ENCODE measurements at regions not wholly inside any gene's neighbourhood (a gene's known extent, or its start where the extent isn't known, plus 50 kb on each side); places are given as distances from the start of the nearest gene placed in this dataset.

- Mint-ChIP-seq H3K27me3 (peaks cover 2% of the 10 kb centered on the region), H3K4me3 (ENCODE audit: low read depth) (no peak overlapping the region), H3K9me3 (ENCODE audit: low read depth) (no peaks in the 10 kb centered on the region), H3K4me1 (ENCODE audit: low read depth) (no peaks in the 10 kb centered on the region), H3K27ac (no peak overlapping the region), H3K36me3 (ENCODE audit: insufficient read depth) (no peaks in the 10 kb centered on the region)
- no peak for TF ChIP-seq CTCF (IDR thresholded peaks at IDR 0.05; ENCODE audit: unreplicated experiment)
- no peak for DNase-seq (ENCODE audit: low spot score, unreplicated experiment)
Measured at GRCh38 chr11:81487109-81487508, 1246.6 kb downstream of the FAM181B start.

- no peak for DNase-seq (ENCODE audit: low spot score, unreplicated experiment)
- Mint-ChIP-seq H3K36me3 (ENCODE audit: insufficient read depth) (no peaks in the 10 kb centered on the region), H3K27ac (no peak overlapping the region), H3K27me3 (peaks cover 2% of the 10 kb centered on the region), H3K4me1 (ENCODE audit: low read depth) (no peaks in the 10 kb centered on the region), H3K4me3 (ENCODE audit: low read depth) (no peak overlapping the region), H3K9me3 (ENCODE audit: low read depth) (no peaks in the 10 kb centered on the region)
- no peak for TF ChIP-seq CTCF (IDR thresholded peaks at IDR 0.05; ENCODE audit: unreplicated experiment)
Measured at GRCh38 chr11:81484196-81484595, 1249.5 kb downstream of the FAM181B start.

- no peaks in the 10 kb centered on the region for H3K4me1 Mint-ChIP-seq (ENCODE audit: low read depth)
- H3K27ac Mint-ChIP-seq, result no peak overlapping the region
- no peak for TF ChIP-seq CTCF (IDR thresholded peaks at IDR 0.05; ENCODE audit: unreplicated experiment)
Measured at GRCh38 chr11:81477277-81477676, 1256.4 kb downstream of the FAM181B start.

GRCh38 chr11:81476345-81476744 is 1257.3 kb downstream of the FAM181B start:
- Mint-ChIP-seq H3K4me3 (ENCODE audit: low read depth) (no peak overlapping the region), H3K4me1 (ENCODE audit: low read depth) (no peaks in the 10 kb centered on the region), H3K27ac (no peak overlapping the region), H3K36me3 (ENCODE audit: insufficient read depth) (no peaks in the 10 kb centered on the region), H3K27me3 (no peaks in the 10 kb centered on the region), H3K9me3 (ENCODE audit: low read depth) (no peaks in the 10 kb centered on the region)
- no peak for TF ChIP-seq CTCF (IDR thresholded peaks at IDR 0.05; ENCODE audit: unreplicated experiment)
- no peak for DNase-seq (ENCODE audit: low spot score, unreplicated experiment)

More at GRCh38 chr11:81477277-81477676, 1256.4 kb downstream of the FAM181B start:
- H3K36me3 Mint-ChIP-seq (ENCODE audit: insufficient read depth), result no peaks in the 10 kb centered on the region
- no peak for DNase-seq (ENCODE audit: low spot score, unreplicated experiment)
- H3K4me3 Mint-ChIP-seq (ENCODE audit: low read depth), result no peak overlapping the region
- H3K27me3 Mint-ChIP-seq, result no peaks in the 10 kb centered on the region
- H3K9me3 Mint-ChIP-seq (ENCODE audit: low read depth), result no peaks in the 10 kb centered on the region

GRCh38 chr11:81472646-81473045 is 1261.0 kb downstream of the FAM181B start:
- no peaks in the 10 kb centered on the region for H3K36me3 Mint-ChIP-seq (ENCODE audit: insufficient read depth)
- H3K27ac Mint-ChIP-seq, result no peak overlapping the region
- H3K4me1 Mint-ChIP-seq (ENCODE audit: low read depth), result peaks cover 7% of the 10 kb centered on the region
- no peaks in the 10 kb centered on the region for H3K9me3 Mint-ChIP-seq (ENCODE audit: low read depth)
- H3K4me3 Mint-ChIP-seq (ENCODE audit: low read depth), result no peak overlapping the region
- H3K27me3 Mint-ChIP-seq, result no peaks in the 10 kb centered on the region
- DNase-seq (ENCODE audit: low spot score, unreplicated experiment), result no peak
- no peak for TF ChIP-seq CTCF (IDR thresholded peaks at IDR 0.05; ENCODE audit: unreplicated experiment)

Measured in progenitor cell of endocrine pancreas (in vitro differentiated cells).